Smooth muscle cell (in vitro differentiated cells): ENCODE measurements at regions not wholly inside any gene's neighbourhood (a gene's known extent, or its start where the extent isn't known, plus 50 kb on each side); places are given as distances from the start of the nearest gene placed in this dataset.

Experiments used
- DNase-seq: peaks from one replicate; lab custom pipeline; 2025; ENCODE audit not compliant: unreplicated experiment; lab: John Stamatoyannopoulos, UW
- H2AFZ ChIP-seq: fragments of 200-600 bp; sonication (generic); 2 replicates; pipeline ENCODE4 v1.6.0; 2016; ENCODE audit warnings: antibody characterized with exemption, low read depth, mild to moderate bottlenecking
- H3F3A ChIP-seq: fragments of 200-600 bp; sonication (generic); 2 replicates; pipeline ENCODE4 v1.6.0; 2017; ENCODE audit warnings: antibody characterized with exemption, low read depth
- H3K27ac ChIP-seq: fragments of 200-600 bp; sonication (generic); 2 replicates; pipeline ENCODE4 v1.5.1; 2016; ENCODE audit warnings: low read depth, mild to moderate bottlenecking
- H3K27me3 ChIP-seq: fragments of 200-600 bp; sonication (generic); 2 replicates; pipeline ENCODE4 v1.6.1; 2016; ENCODE audit warnings: low read depth, mild to moderate bottlenecking
- H3K36me3 ChIP-seq: fragments of 200-600 bp; sonication (generic); 2 replicates; pipeline ENCODE4 v1.5.1; 2016; ENCODE audit warnings: low read depth
- H3K4me1 ChIP-seq: fragments of 200-600 bp; sonication (generic); 2 replicates; pipeline ENCODE4 v1.5.1; 2016; ENCODE audit warnings: low read depth
- H3K4me2 ChIP-seq: fragments of 200-600 bp; sonication (generic); 2 replicates; pipeline ENCODE4 v1.6.0; 2016; ENCODE audit warnings: mild to moderate bottlenecking
- H3K4me3 ChIP-seq: fragments of 200-600 bp; sonication (generic); 2 replicates; pipeline ENCODE4 v1.5.1; 2016; ENCODE audit warnings: mild to moderate bottlenecking
- H3K79me2 ChIP-seq: fragments of 200-600 bp; sonication (generic); 2 replicates; pipeline ENCODE4 v1.6.0; 2016; ENCODE audit warnings: low read depth, mild to moderate bottlenecking
- H3K9ac ChIP-seq: fragments of 200-600 bp; sonication (generic); 2 replicates; pipeline ENCODE4 v1.6.0; 2016; ENCODE audit warnings: low read depth
- H3K9me3 ChIP-seq: fragments of 200-600 bp; sonication (generic); replicated peaks from 2 replicates; pipeline ENCODE4 v1.5.1; 2016; ENCODE audit warnings: low read depth
- H4K20me1 ChIP-seq: fragments of 200-600 bp; sonication (generic); 2 replicates; pipeline ENCODE4 v1.6.0; 2016; ENCODE audit warnings: low read depth
- CTCF ChIP-seq: fragments of 200-600 bp; sonication (generic); IDR thresholded peaks from 2 replicates; pipeline ENCODE4 v1.5.1; 2017; ENCODE audit warnings: borderline replicate concordance, mild to moderate bottlenecking, antibody characterized with exemption; ENCODE audit not compliant: insufficient read depth, poor library complexity, severe bottlenecking
- WGBS: methylation state at CpG from one replicate; pipeline ENCODE4 v1.1.7; 2016; ENCODE audit warnings: low lambda C conversion rate; 5-methylcytosine and 5-hydroxymethylcytosine counted together

- Histone ChIP-seq H4K20me1 (no peaks in the 10 kb centered on the region), H2AFZ (no peak overlapping the region), H3K4me2 (no peak overlapping the region), H3K27me3 (no peaks in the 10 kb centered on the region), H3F3A (no peaks in the 10 kb centered on the region), H3K27ac (no peak overlapping the region), H3K36me3 (no peaks in the 10 kb centered on the region), H3K79me2 (no peaks in the 10 kb centered on the region), H3K4me3 (no peak overlapping the region), H3K9ac (no peak overlapping the region), H3K4me1 (peaks cover 1% of the 10 kb centered on the region), H3K9me3 (peaks cover 12% of the 10 kb centered on the region)
- WGBS, result 73% methylated on average over 1 of the region's 1 CpG
- no peak for DNase-seq
- TF ChIP-seq CTCF, result no peak
These were observed 909.9 kb upstream of the ACVR2A start for GRCh38 chr2:146934921-146935320.

- Histone ChIP-seq H3K27ac (no peak overlapping the region), H3K4me3 (no peak overlapping the region), H3K36me3 (no peaks in the 10 kb centered on the region), H3K9me3 (peaks cover 12% of the 10 kb centered on the region), H3K9ac (no peak overlapping the region), H3K4me1 (no peaks in the 10 kb centered on the region), H3K4me2 (no peak overlapping the region), H2AFZ (no peak overlapping the region), H3F3A (no peaks in the 10 kb centered on the region), H4K20me1 (no peaks in the 10 kb centered on the region), H3K79me2 (no peaks in the 10 kb centered on the region), H3K27me3 (no peaks in the 10 kb centered on the region)
- TF ChIP-seq CTCF, result no peak
- WGBS, result 79% methylated on average over 5 of the region's 5 CpGs
- DNase-seq, result no peak
These were observed 913.7 kb upstream of the ACVR2A start for GRCh38 chr2:146931109-146931508.

- no peaks in the 10 kb centered on the region for H4K20me1 ChIP-seq
- H3F3A ChIP-seq, result no peaks in the 10 kb centered on the region
- peak; percentile 66 for TF ChIP-seq CTCF
- 33% methylated on average over 3 of the region's 3 CpGs for WGBS
- no peak overlapping the region for H3K27ac ChIP-seq
- H2AFZ ChIP-seq, result peak overlapping the region; percentile 51
- H3K79me2 ChIP-seq, result no peaks in the 10 kb centered on the region
- H3K27me3 ChIP-seq, result peaks cover 8% of the 10 kb centered on the region
- no peak overlapping the region for H3K4me3 ChIP-seq
- H3K36me3 ChIP-seq, result no peaks in the 10 kb centered on the region
- no peaks in the 10 kb centered on the region for H3K9me3 ChIP-seq
- H3K9ac ChIP-seq, result no peak overlapping the region
- DNase-seq, result peak; percentile 6
- no peak overlapping the region for H3K4me2 ChIP-seq
- H3K4me1 ChIP-seq, result no peaks in the 10 kb centered on the region
These were observed 917.6 kb upstream of the ACVR2A start for GRCh38 chr2:146927080-146927711.

GRCh38 chr2:146918280-146918679 lies 926.5 kb upstream of the ACVR2A start:
- Histone ChIP-seq H3K79me2 (no peaks in the 10 kb centered on the region), H3K4me2 (peak overlapping the region; percentile 6), H3F3A (no peaks in the 10 kb centered on the region), H3K36me3 (no peaks in the 10 kb centered on the region), H3K4me1 (no peaks in the 10 kb centered on the region), H2AFZ (peak overlapping the region; percentile 73), H4K20me1 (no peaks in the 10 kb centered on the region), H3K27me3 (no peaks in the 10 kb centered on the region), H3K4me3 (no peak overlapping the region), H3K9me3 (no peaks in the 10 kb centered on the region), H3K27ac (no peak overlapping the region), H3K9ac (no peak overlapping the region)
- no peak for DNase-seq
- TF ChIP-seq CTCF, result no peak
- WGBS, result 65% methylated on average over 2 of the region's 2 CpGs
